Left lung (tissue), 4 donors: ENCODE measurements at regions not wholly inside any gene's neighbourhood (a gene's known extent, or its start where the extent isn't known, plus 50 kb on each side); places are given as distances from the start of the nearest gene placed in this dataset.

Source experiments
- ATAC-seq: fragments of 200-7000 bp; cut with Tn5 transposase; one replicate; pipeline ENCODE4 v1.9.1; 2020; ENCODE audit warnings: moderate library complexity
- DNase-seq, 4 donors: peaks; one replicate each; pipeline ENCODE4 v3.0.0-alpha.2; 2013 to 2020
- H3K27ac ChIP-seq, 2 donors: fragments of 200-600 bp; sonication (generic) in 1 of 2; one replicate each; pipeline versions ENCODE4 v1.5.0 to v1.8.0; 2020 to 2021
- H3K27me3 ChIP-seq, 2 donors: fragments of 200-600 bp; sonication (generic) in 1 of 2; one replicate each; pipeline versions ENCODE4 v1.5.0 to v1.8.0; 2020 to 2021
- H3K36me3 ChIP-seq, 2 donors: fragments of 200-600 bp; sonication (generic) in 1 of 2; one replicate each; pipeline versions ENCODE4 v1.5.0 to v1.8.0; 2020 to 2021
- H3K4me1 ChIP-seq, 2 donors: fragments of 200-600 bp; one replicate each; pipeline ENCODE4 v1.8.0; 2021
- H3K4me3 ChIP-seq, 2 donors: fragments of 200-600 bp; sonication (generic) in 1 of 2; one replicate each; pipeline versions ENCODE4 v1.5.0 to v1.8.0; 2020 to 2021; ENCODE audit warnings: mild to moderate bottlenecking in 1 of 2
- H3K9me3 ChIP-seq, 2 donors: fragments of 200-600 bp; sonication (generic) in 1 of 2; one replicate each; pipeline versions ENCODE4 v1.5.0 to v1.8.0; 2020 to 2021
- intact Hi-C, 2 donors: fragments of 100-400 bp; cut with DNase I; formaldehyde crosslinking; loops; one replicate each; pipeline versions ENCODE4 v1.11.2 to v1.14.2; 2022
- TF ChIP-seq, protein P1 (sequence below), 2 donors: fragments of 200-600 bp; sonication (generic) in 1 of 2; IDR thresholded peaks; one replicate each; pipeline versions ENCODE4 v1.5.0 to v1.8.0; 2021; ENCODE audit warnings: antibody characterized with exemption in 2 of 2
- donor health status: DM: no; HTN: yes; CAD: no.
- donor health status: DM: no; HTN: no; CAD: no.

- peaks cover 21 to 97% of the 10 kb centered on the region in 2 donors for H3K27me3 ChIP-seq
- ATAC-seq: no peak
- no peak overlapping the region for H3K27ac ChIP-seq
- no peaks in the 10 kb centered on the region for H3K4me1 ChIP-seq
- DNase-seq: no peak
- H3K4me3 ChIP-seq: no peak overlapping the region
- no peaks in the 10 kb centered on the region for H3K36me3 ChIP-seq
- TF ChIP-seq, protein P1, sequence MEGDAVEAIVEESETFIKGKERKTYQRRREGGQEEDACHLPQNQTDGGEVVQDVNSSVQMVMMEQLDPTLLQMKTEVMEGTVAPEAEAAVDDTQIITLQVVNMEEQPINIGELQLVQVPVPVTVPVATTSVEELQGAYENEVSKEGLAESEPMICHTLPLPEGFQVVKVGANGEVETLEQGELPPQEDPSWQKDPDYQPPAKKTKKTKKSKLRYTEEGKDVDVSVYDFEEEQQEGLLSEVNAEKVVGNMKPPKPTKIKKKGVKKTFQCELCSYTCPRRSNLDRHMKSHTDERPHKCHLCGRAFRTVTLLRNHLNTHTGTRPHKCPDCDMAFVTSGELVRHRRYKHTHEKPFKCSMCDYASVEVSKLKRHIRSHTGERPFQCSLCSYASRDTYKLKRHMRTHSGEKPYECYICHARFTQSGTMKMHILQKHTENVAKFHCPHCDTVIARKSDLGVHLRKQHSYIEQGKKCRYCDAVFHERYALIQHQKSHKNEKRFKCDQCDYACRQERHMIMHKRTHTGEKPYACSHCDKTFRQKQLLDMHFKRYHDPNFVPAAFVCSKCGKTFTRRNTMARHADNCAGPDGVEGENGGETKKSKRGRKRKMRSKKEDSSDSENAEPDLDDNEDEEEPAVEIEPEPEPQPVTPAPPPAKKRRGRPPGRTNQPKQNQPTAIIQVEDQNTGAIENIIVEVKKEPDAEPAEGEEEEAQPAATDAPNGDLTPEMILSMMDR (IDR thresholded peaks at IDR 0.05): no peak
- intact Hi-C loops: no loop called here
- H3K9me3 ChIP-seq: no peaks in the 10 kb centered on the region
These were observed 50.0 kb upstream of the LHX5 start for GRCh38 chr12:113521708-113522107.
